ENCODE measurements at regions not wholly inside any gene's neighbourhood (a gene's known extent, or its start where the extent isn't known, plus 50 kb on each side); places are given as distances from the start of the nearest gene placed in this dataset.

GRCh38 chr4:34854451-34854850 is 1389.9 kb downstream of the ARAP2 start:
- H3K4me3 ChIP-seq = no peak overlapping the region
- no peak overlapping the region for H3K27ac ChIP-seq
- H3K4me1 ChIP-seq = no peaks in the 10 kb centered on the region
- no peaks in the 10 kb centered on the region for H3K9me3 ChIP-seq
- TF ChIP-seq POLR2A (IDR thresholded peaks at IDR 0.05) = no peak
- no peak for TF ChIP-seq CTCF (IDR thresholded peaks at IDR 0.05)
- TF ChIP-seq POLR2AphosphoS5 (IDR thresholded peaks at IDR 0.05) = no peak
- no peak for TF ChIP-seq EP300 (IDR thresholded peaks at IDR 0.05)
- no peaks in the 10 kb centered on the region for H3K27me3 ChIP-seq
- DNase-seq (no peak), ATAC-seq (ENCODE audit: low FRiP score in 2 of 2) (peak in 1 of 2 donors; percentile 40)
- no peaks in the 10 kb centered on the region for H3K36me3 ChIP-seq
- 33 to 82% methylated on average over 1 of the region's 1 CpG for WGBS, 2 donors

GRCh38 chr4:34861666-34862065 is 1382.6 kb downstream of the ARAP2 start:
- H3K27me3 ChIP-seq = no peaks in the 10 kb centered on the region
- ATAC-seq (ENCODE audit: low FRiP score in 2 of 2) (no peak), DNase-seq (no peak)
- H3K4me3 ChIP-seq = no peak overlapping the region
- H3K4me1 ChIP-seq = no peaks in the 10 kb centered on the region
- H3K9me3 ChIP-seq = no peaks in the 10 kb centered on the region
- H3K36me3 ChIP-seq = no peaks in the 10 kb centered on the region
- H3K27ac ChIP-seq = no peak overlapping the region
- WGBS, 2 donors = 29 to 45% methylated on average over 4 of the region's 4 CpGs
- TF ChIP-seq EP300 (IDR thresholded peaks at IDR 0.05) = no peak
- no peak for TF ChIP-seq CTCF (IDR thresholded peaks at IDR 0.05)
- TF ChIP-seq POLR2A (IDR thresholded peaks at IDR 0.05) = no peak
- TF ChIP-seq POLR2AphosphoS5 (IDR thresholded peaks at IDR 0.05) = no peak

- no peak for DNase-seq
- Histone ChIP-seq H3K4me3 (no peak overlapping the region), H3K4me1 (no peaks in the 10 kb centered on the region), H3K9me3 (no peaks in the 10 kb centered on the region), H3K36me3 (no peaks in the 10 kb centered on the region), H3K27ac (no peak overlapping the region), H3K27me3 (no peaks in the 10 kb centered on the region)
- 59 to 63% methylated on average over 2 of the region's 2 CpGs for WGBS, 2 donors
- TF ChIP-seq POLR2A (IDR thresholded peaks at IDR 0.05) (no peak), POLR2AphosphoS5 (IDR thresholded peaks at IDR 0.05) (no peak), CTCF (IDR thresholded peaks at IDR 0.05) (no peak)
- no peak for ATAC-seq (ENCODE audit: low FRiP score in 2 of 2)
Observed at GRCh38 chr4:34878961-34879360, 1365.4 kb downstream of the ARAP2 start.

GRCh38 chr4:34880246-34880645 is 1364.1 kb downstream of the ARAP2 start:
- Histone ChIP-seq H3K4me3 (no peak overlapping the region), H3K4me1 (no peaks in the 10 kb centered on the region), H3K36me3 (no peaks in the 10 kb centered on the region), H3K9me3 (no peaks in the 10 kb centered on the region), H3K27me3 (no peaks in the 10 kb centered on the region), H3K27ac (no peak overlapping the region)
- DNase-seq (no peak), ATAC-seq (ENCODE audit: low FRiP score in 2 of 2) (no peak)
- TF ChIP-seq CTCF (IDR thresholded peaks at IDR 0.05) = no peak
- no peak for TF ChIP-seq POLR2A (IDR thresholded peaks at IDR 0.05)
- TF ChIP-seq POLR2AphosphoS5 (IDR thresholded peaks at IDR 0.05) = no peak
- no peak for TF ChIP-seq EP300 (IDR thresholded peaks at IDR 0.05)
- 68 to 85% methylated on average over 2 of the region's 2 CpGs for WGBS, 2 donors

GRCh38 chr4:34891892-34892291 is 1352.4 kb downstream of the ARAP2 start:
- no peak for TF ChIP-seq EP300 (IDR thresholded peaks at IDR 0.05)
- TF ChIP-seq POLR2A (IDR thresholded peaks at IDR 0.05) = no peak
- no peak for TF ChIP-seq POLR2AphosphoS5 (IDR thresholded peaks at IDR 0.05)
- TF ChIP-seq CTCF (IDR thresholded peaks at IDR 0.05) = no peak
- H3K4me3 ChIP-seq = no peak overlapping the region
- no peak for ATAC-seq (ENCODE audit: low FRiP score in 2 of 2)
- H3K27me3 ChIP-seq = no peaks in the 10 kb centered on the region
- no peak overlapping the region for H3K27ac ChIP-seq
- 93 to 100% methylated on average over 1 of the region's 1 CpG for WGBS, 2 donors
- DNase-seq = no peak
- no peaks in the 10 kb centered on the region for H3K9me3 ChIP-seq
- no peaks in the 10 kb centered on the region for H3K36me3 ChIP-seq
- H3K4me1 ChIP-seq = no peaks in the 10 kb centered on the region
